ENCODE measurements at regions not wholly inside any gene's neighbourhood (a gene's known extent, or its start where the extent isn't known, plus 50 kb on each side); places are given as distances from the start of the nearest gene placed in this dataset.

- TF ChIP-seq REST (IDR thresholded peaks at IDR 0.05; ENCODE audit: borderline replicate concordance) = no peak
- TF ChIP-seq CTCF (IDR thresholded peaks at IDR 0.05; ENCODE audit: poor library complexity, severe bottlenecking) = no peak
- no peak for TF ChIP-seq EZH2 (IDR thresholded peaks at IDR 0.05; ENCODE audit: borderline replicate concordance, insufficient read depth, low read length, poor library complexity, severe bottlenecking)
- TF ChIP-seq POLR2AphosphoS5 (IDR thresholded peaks at IDR 0.05) = no peak
- TF ChIP-seq SMC3 (conservative IDR thresholded peaks at IDR 0.05; ENCODE audit: poor library complexity) = no peak
These were observed 278.7 kb upstream of the DUSP10 start for GRCh38 chr1:222020553-222020952.

Data from neural cell (in vitro differentiated cells).